NCI-H2081 (cell line): ENCODE measurements at regions not wholly inside any gene's neighbourhood (a gene's known extent, or its start where the extent isn't known, plus 50 kb on each side); places are given as distances from the start of the nearest gene placed in this dataset.
"Not testable (repeated sequence)": the region's sequence is repeated elsewhere in the genome, so short reads cannot be mapped to it uniquely, and the experiment has no call there.

Experiments used
- DNase-seq, 2 experiments: peaks; one replicate each; lab custom pipeline; 2025; lab: John Stamatoyannopoulos, UW

- no peak for DNase-seq
Observed at GRCh38 chr13:73167028-73167820, 108.4 kb downstream of the KLF5 start.

GRCh38 chr13:73166204-73166603, 107.4 kb downstream of the KLF5 start:
- no peak for DNase-seq

GRCh38 chr13:73162912-73163911, 104.4 kb downstream of the KLF5 start:
- DNase-seq, result no peak

GRCh38 chr13:73160371-73161031, 101.7 kb downstream of the KLF5 start:
- not testable (repeated sequence) for DNase-seq

- no peak for DNase-seq
Observed at GRCh38 chr13:73158851-73159250, 100.0 kb downstream of the KLF5 start.

- no peak for DNase-seq
Observed at GRCh38 chr13:73157031-73157430, 98.2 kb downstream of the KLF5 start.

- no peak for DNase-seq
Observed at GRCh38 chr13:73146707-73147106, 87.9 kb downstream of the KLF5 start.

GRCh38 chr13:73142071-73142470, 83.3 kb downstream of the KLF5 start:
- peak in 1 of 2 experiments; percentile 1 for DNase-seq

- peak; percentile 20 to 21 for DNase-seq
Observed at GRCh38 chr13:73141292-73141771, 82.5 kb downstream of the KLF5 start.

- DNase-seq, result no peak
Observed at GRCh38 chr13:73140801-73141200, 82.0 kb downstream of the KLF5 start.

- DNase-seq, result peak; percentile 1 to 3
Observed at GRCh38 chr13:73138638-73139491, 80.1 kb downstream of the KLF5 start.

- no peak for DNase-seq
Observed at GRCh38 chr13:73138276-73138637, 79.5 kb downstream of the KLF5 start.

- DNase-seq, result no peak
Observed at GRCh38 chr13:73136776-73137175, 78.0 kb downstream of the KLF5 start.

- no peak for DNase-seq
Observed at GRCh38 chr13:73133531-73133930, 74.7 kb downstream of the KLF5 start.

GRCh38 chr13:73131247-73131646, 72.4 kb downstream of the KLF5 start:
- DNase-seq, result no peak

GRCh38 chr13:73129023-73129422, 70.2 kb downstream of the KLF5 start:
- no peak for DNase-seq
